LNCAP (cell line): ENCODE measurements at regions not wholly inside any gene's neighbourhood (a gene's known extent, or its start where the extent isn't known, plus 50 kb on each side); places are given as distances from the start of the nearest gene placed in this dataset.

Experiments
- TF ChIP-seq, protein P1 (sequence below): fragments of 450-650 bp; IDR thresholded peaks from 2 replicates; pipeline ENCODE4 v1.5.1; 2017; ENCODE audit warnings: mild to moderate bottlenecking

- TF ChIP-seq, protein P1, sequence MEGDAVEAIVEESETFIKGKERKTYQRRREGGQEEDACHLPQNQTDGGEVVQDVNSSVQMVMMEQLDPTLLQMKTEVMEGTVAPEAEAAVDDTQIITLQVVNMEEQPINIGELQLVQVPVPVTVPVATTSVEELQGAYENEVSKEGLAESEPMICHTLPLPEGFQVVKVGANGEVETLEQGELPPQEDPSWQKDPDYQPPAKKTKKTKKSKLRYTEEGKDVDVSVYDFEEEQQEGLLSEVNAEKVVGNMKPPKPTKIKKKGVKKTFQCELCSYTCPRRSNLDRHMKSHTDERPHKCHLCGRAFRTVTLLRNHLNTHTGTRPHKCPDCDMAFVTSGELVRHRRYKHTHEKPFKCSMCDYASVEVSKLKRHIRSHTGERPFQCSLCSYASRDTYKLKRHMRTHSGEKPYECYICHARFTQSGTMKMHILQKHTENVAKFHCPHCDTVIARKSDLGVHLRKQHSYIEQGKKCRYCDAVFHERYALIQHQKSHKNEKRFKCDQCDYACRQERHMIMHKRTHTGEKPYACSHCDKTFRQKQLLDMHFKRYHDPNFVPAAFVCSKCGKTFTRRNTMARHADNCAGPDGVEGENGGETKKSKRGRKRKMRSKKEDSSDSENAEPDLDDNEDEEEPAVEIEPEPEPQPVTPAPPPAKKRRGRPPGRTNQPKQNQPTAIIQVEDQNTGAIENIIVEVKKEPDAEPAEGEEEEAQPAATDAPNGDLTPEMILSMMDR: no peak
Observed at GRCh38 chr2:198327526-198327925, 523.1 kb downstream of the PLCL1 start.

DNA sequence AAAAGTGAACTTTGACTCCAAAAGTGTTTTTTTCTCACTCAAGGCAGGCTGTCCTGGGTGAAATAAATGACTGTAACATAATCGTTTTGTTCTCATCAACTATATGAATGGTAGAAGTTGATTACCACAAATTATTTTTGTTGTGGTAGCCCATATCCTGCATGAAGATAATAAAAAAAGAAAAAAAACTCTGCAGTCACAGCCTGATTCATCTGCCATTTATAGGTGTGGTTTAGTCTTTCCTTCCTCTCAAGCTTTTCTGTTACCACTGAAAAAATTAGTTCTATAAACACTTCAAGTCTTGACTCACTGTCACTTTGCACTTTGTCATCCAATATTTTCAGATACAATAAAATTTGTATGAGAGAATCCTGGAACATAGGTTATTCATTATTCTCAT lies 522.0 kb downstream of the PLCL1 start:
- TF ChIP-seq, protein P1: no peak

- TF ChIP-seq, protein P1: no peak
Observed at GRCh38 chr2:198325359-198325758, 521.0 kb downstream of the PLCL1 start.

GRCh38 chr2:198324071-198324470 lies 519.7 kb downstream of the PLCL1 start:
- TF ChIP-seq, protein P1: no peak

GRCh38 chr2:198322275-198322674 lies 517.9 kb downstream of the PLCL1 start:
- TF ChIP-seq, protein P1: peak; percentile 22; the same call in 1 of the 2 replicates

DNA sequence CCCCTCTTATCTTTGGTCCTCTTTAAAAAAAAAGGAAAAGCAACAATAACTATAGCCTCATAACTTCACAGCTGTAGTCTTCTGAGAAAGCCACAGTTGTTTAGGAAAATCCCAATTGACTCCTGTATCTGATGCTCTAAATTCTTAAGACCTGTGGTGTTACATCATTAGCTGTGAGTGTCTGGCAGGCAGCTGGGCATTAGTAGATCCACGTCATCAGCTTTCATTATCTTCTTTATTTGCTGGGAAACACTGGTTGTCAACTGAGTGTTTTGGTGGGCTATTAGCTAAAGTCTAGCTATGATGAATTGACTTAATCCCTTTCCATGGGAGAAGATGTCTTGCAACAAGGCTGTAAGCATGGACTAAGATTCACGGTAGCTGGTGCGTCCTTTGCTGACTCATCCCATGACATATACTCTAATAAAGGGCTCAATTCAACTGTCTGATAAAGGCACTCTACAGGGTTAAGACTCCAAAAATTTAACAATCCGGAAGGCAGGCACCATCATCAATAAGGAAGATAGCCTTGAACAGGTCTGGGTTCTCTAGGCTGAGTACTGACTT lies 517.2 kb downstream of the PLCL1 start:
- TF ChIP-seq, protein P1: no peak

DNA sequence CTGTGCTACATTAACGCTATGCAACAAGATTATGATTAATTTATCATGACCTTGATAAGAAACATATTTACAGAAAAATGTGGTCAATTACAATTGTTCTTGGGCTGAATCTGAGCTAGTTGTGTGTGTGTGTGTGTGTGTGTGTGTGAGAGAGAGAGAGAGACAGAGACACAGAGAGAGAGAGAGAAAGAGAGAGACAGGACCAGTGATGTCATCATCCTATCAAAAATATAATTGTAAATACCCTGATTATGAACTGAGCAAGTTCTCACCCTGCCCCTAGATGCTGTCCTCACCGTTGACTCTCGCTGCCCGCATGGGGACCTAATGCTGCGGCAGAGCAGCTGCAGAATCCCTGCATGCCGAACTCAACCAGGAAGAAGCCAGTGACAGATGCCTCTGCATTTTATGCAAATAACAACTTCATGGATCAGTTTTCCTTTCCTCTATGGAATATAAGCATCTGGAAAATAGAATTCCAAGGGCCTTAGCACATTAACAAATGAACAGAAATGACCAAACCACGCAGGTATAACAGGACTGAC lies 512.5 kb downstream of the PLCL1 start:
- TF ChIP-seq, protein P1: no peak
